NT2/D1 (cell line): ENCODE measurements at regions not wholly inside any gene's neighbourhood (a gene's known extent, or its start where the extent isn't known, plus 50 kb on each side); places are given as distances from the start of the nearest gene placed in this dataset.

ENCODE experiments used
- SUZ12 ChIP-seq: IDR thresholded peaks from 2 replicates; pipeline ENCODE4 v1.6.1; 2011; ENCODE audit not compliant: insufficient read length, insufficient read depth; ENCODE audit errors: extremely low read depth
- ZNF274 ChIP-seq: IDR thresholded peaks from 2 replicates; pipeline ENCODE4 v1.6.1; 2011; ENCODE audit warnings: mild to moderate bottlenecking, low read depth, low read length

GRCh38 chr6:67935976-67936477, 699.1 kb upstream of the ADGRB3 start:
- TF ChIP-seq SUZ12 (no peak), ZNF274 (no peak)
